Heart right ventricle (tissue), 16 donors: ENCODE measurements at regions not wholly inside any gene's neighbourhood (a gene's known extent, or its start where the extent isn't known, plus 50 kb on each side); places are given as distances from the start of the nearest gene placed in this dataset.

Experiments used
- ATAC-seq, 8 donors: fragments of 200-7000 bp; cut with Tn5 transposase; one replicate each; pipeline ENCODE4 v1.9.1; 2020; ENCODE audit warnings: mild to moderate bottlenecking in 8 of 8, moderate library complexity in 8 of 8, moderate number of reproducible peaks in 1 of 8
- DNase-seq, 2 donors: peaks; one replicate each; pipeline ENCODE4 v3.0.0-alpha.2; 2020
- H3K27ac ChIP-seq, 10 donors: fragments of 200-600 bp; sonication (generic) in 2 of 10; one replicate each; pipeline versions ENCODE4 v1.5.0 to v1.8.0; 2020 to 2022; ENCODE audit warnings: mild to moderate bottlenecking in 3 of 10
- H3K27me3 ChIP-seq, 7 donors: fragments of 200-600 bp; one replicate each; pipeline ENCODE4 v1.8.0; 2021 to 2022; ENCODE audit warnings: mild to moderate bottlenecking in 2 of 7
- H3K36me3 ChIP-seq, 9 donors: fragments of 200-600 bp; sonication (generic) in 1 of 9; one replicate each; pipeline versions ENCODE4 v1.5.0 to v1.8.0; 2020 to 2022; ENCODE audit warnings: mild to moderate bottlenecking in 2 of 9
- H3K4me1 ChIP-seq, 9 donors: fragments of 200-600 bp; sonication (generic) in 1 of 9; one replicate each; pipeline versions ENCODE4 v1.5.0 to v1.8.0; 2020 to 2022; ENCODE audit warnings: mild to moderate bottlenecking in 4 of 9
- H3K4me3 ChIP-seq, 10 donors: fragments of 200-600 bp; sonication (generic) in 2 of 10; one replicate each; pipeline versions ENCODE4 v1.5.0 to v1.8.0; 2020 to 2022; ENCODE audit warnings: mild to moderate bottlenecking in 7 of 10, moderate library complexity in 2 of 10
- H3K9me3 ChIP-seq, 11 donors: fragments of 200-600 bp in 10 of 11; sonication (generic) in 2 of 11; one replicate each; pipeline versions ENCODE4 v1.5.0 to v1.8.0; 2013 to 2022; ENCODE audit warnings: mild to moderate bottlenecking in 2 of 11, control low read depth in 1 of 11, moderate library complexity in 1 of 11
- CTCF ChIP-seq, 9 donors: fragments of 200-600 bp; sonication (generic) in 2 of 9; IDR thresholded peaks; one replicate each; pipeline versions ENCODE4 v1.5.0 to v1.8.0; 2021 to 2022; ENCODE audit warnings: antibody characterized with exemption in 9 of 9, mild to moderate bottlenecking in 5 of 9, moderate library complexity in 1 of 9
- WGBS, 2 donors: extraction: QIAGEN DNeasy Blood & Tissue Kit; methylation state at CpG; one replicate each; pipeline ENCODE4 v1.1.7; 2013; ENCODE audit warnings: inconsistent platforms in 1 of 2; 5-methylcytosine and 5-hydroxymethylcytosine counted together
- intact Hi-C, 10 donors: fragments of 100-400 bp; cut with DNase I; formaldehyde crosslinking; loops; one replicate each; pipeline versions ENCODE4 v1.11.1 to v1.14.2; 2022
- donor health status: Arrhythmogenic right ventricular cardiomyopathy.
- donor health status: ischemic (EF 13 %, LVEDD 7.1; RV severe dilation, severe dysfunction).
- donor health status: healthy with polysubstance abuse.
- donor health status: DM: no; HTN: yes; CAD: no.
- donor health status: DM: no; HTN: no; CAD: no.
- donor health status: ischemic (EF 25% LVEDD 6.9; RV normal size, moderate dysfunction).
- donor health status: ischemic (EF 25% LVEDD 5.7; RV mildly dilated, moderate dysfunction).
- donor health status: healthy.
- donor health status: DM: yes; HTN: yes; CAD: no.
- donor health status: Ischemic cardiomyopathy.
- donor health status: ischemic (EF 35%, LVEDD 5.7; RV mildly dilated, moderate dysfunction).
- donor health status: nonischemic (EF 11% LVEDD 7.7; RV severe dilation, severe dysfunction).
- donor health status: DM: yes; HTN: yes; CAD: no.
- donor health status: PGD.
- donor health status: ischemic (EF 29% LVEDD 5.4; RV normal size, mild dysfunction).
- donor health status: nonischemic (EF 23%, LVEDD 6.1; RV moderate dilation, normal function).

GRCh38 chr12:38155526-38156496 is 160.8 kb upstream of the ALG10B start:
- TF ChIP-seq CTCF (IDR thresholded peaks at IDR 0.05), result no peak
- intact Hi-C loops, result no loop called here
- no peak for ATAC-seq

GRCh38 chr12:38156497-38157245 is 159.9 kb upstream of the ALG10B start:
- peaks cover 0 to 51% (median 0%) of the 10 kb centered on the region in 11 donors for H3K9me3 ChIP-seq
- no peaks in the 10 kb centered on the region for H3K27me3 ChIP-seq
- no peaks in the 10 kb centered on the region for H3K36me3 ChIP-seq
- intact Hi-C loops, result no loop called here
- ATAC-seq (no peak), DNase-seq (no peak)
- 84 to 85% methylated on average over 39 of the region's 39 CpGs for WGBS, 2 donors
- H3K4me3 ChIP-seq, result no peak overlapping the region
- no peaks in the 10 kb centered on the region for H3K4me1 ChIP-seq
- TF ChIP-seq CTCF (IDR thresholded peaks at IDR 0.05), result no peak
- no peak overlapping the region for H3K27ac ChIP-seq

More at GRCh38 chr12:38155526-38156496, 160.8 kb upstream of the ALG10B start:
- DNase-seq, result no peak
- no peaks in the 10 kb centered on the region for H3K27me3 ChIP-seq
- H3K9me3 ChIP-seq, result peaks cover 0 to 52% (median 0%) of the 10 kb centered on the region in 11 donors
- H3K4me3 ChIP-seq, result no peak overlapping the region
- no peaks in the 10 kb centered on the region for H3K4me1 ChIP-seq
- H3K36me3 ChIP-seq, result no peaks in the 10 kb centered on the region
- H3K27ac ChIP-seq, result no peak overlapping the region
- 83 to 84% methylated on average over 51 to 52 of the region's 52 CpGs for WGBS, 2 donors

GRCh38 chr12:38157274-38157932 is 159.2 kb upstream of the ALG10B start:
- H3K4me1 ChIP-seq, result no peaks in the 10 kb centered on the region
- H3K9me3 ChIP-seq, result peaks cover 0 to 46% (median 0%) of the 10 kb centered on the region in 11 donors
- ATAC-seq (no peak), DNase-seq (no peak)
- H3K36me3 ChIP-seq, result no peaks in the 10 kb centered on the region
- intact Hi-C loops, result no loop called here
- H3K4me3 ChIP-seq, result no peak overlapping the region
- H3K27me3 ChIP-seq, result no peaks in the 10 kb centered on the region
- H3K27ac ChIP-seq, result no peak overlapping the region
- 90% methylated on average over 38 to 39 of the region's 39 CpGs for WGBS, 2 donors
- TF ChIP-seq CTCF (IDR thresholded peaks at IDR 0.05), result no peak

GRCh38 chr12:38157933-38158401 is 158.6 kb upstream of the ALG10B start:
- intact Hi-C loops, result no loop called here
- no peak for ATAC-seq
- TF ChIP-seq CTCF (IDR thresholded peaks at IDR 0.05), result no peak
- Histone ChIP-seq H3K36me3 (no peaks in the 10 kb centered on the region), H3K4me3 (no peak overlapping the region), H3K27me3 (no peaks in the 10 kb centered on the region), H3K9me3 (peaks cover 0 to 41% (median 0%) of the 10 kb centered on the region in 11 donors), H3K4me1 (no peaks in the 10 kb centered on the region), H3K27ac (no peak overlapping the region)
- no peak for DNase-seq
- 90 to 93% methylated on average over 28 of the region's 28 CpGs for WGBS, 2 donors
